ENCODE measurements at regions not wholly inside any gene's neighbourhood (a gene's known extent, or its start where the extent isn't known, plus 50 kb on each side); places are given as distances from the start of the nearest gene placed in this dataset.

DNA sequence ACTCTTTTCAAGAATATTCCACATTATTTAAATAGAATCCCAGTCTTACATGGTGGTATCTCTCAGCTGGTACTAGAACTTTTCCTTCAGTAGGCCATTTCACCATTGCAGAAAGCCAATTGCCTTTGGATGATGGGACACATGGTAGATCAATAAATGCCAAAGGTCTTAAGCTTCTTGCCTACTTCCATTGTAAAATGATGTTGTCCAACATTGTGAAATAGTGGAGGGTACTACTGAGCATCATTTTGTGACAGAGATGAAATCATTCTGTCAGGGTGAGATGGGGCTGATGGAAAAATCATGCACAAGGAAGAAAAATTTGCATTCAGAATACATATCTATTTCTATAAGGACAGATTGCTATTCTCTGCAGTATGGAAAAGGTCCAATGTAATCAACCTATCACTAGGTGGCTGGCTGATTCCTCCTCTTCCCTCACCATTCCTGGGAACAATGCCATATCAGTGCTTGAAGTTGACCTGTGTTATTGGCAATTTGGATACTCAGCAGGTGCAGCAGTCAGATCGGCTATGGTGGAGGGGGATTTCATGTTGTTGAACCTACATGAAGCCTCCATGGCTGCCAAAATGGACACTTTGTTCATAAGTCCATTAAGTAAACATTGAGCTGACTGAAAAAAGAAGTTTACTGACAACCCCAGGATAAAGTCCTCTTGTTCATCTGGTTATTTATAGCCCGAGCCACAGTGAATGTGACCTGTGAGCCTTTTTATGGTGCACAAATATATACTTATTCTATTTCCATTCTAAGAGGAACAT is 596.9 kb upstream of the ARPP21 start:
- no peak overlapping the region for H3K27ac ChIP-seq
- TF ChIP-seq, protein P1, sequence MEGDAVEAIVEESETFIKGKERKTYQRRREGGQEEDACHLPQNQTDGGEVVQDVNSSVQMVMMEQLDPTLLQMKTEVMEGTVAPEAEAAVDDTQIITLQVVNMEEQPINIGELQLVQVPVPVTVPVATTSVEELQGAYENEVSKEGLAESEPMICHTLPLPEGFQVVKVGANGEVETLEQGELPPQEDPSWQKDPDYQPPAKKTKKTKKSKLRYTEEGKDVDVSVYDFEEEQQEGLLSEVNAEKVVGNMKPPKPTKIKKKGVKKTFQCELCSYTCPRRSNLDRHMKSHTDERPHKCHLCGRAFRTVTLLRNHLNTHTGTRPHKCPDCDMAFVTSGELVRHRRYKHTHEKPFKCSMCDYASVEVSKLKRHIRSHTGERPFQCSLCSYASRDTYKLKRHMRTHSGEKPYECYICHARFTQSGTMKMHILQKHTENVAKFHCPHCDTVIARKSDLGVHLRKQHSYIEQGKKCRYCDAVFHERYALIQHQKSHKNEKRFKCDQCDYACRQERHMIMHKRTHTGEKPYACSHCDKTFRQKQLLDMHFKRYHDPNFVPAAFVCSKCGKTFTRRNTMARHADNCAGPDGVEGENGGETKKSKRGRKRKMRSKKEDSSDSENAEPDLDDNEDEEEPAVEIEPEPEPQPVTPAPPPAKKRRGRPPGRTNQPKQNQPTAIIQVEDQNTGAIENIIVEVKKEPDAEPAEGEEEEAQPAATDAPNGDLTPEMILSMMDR (IDR thresholded peaks at IDR 0.05): no peak
- H3K36me3 ChIP-seq: no peaks in the 10 kb centered on the region
- no peak for DNase-seq
- no peaks in the 10 kb centered on the region for H3K4me1 ChIP-seq
- no peaks in the 10 kb centered on the region for H3K9me3 ChIP-seq
- intact Hi-C loops (cut with DNase I; ENCODE audit: low total_unique reads): no loop called here
- no peak overlapping the region for H3K4me3 ChIP-seq
- H3K27me3 ChIP-seq: no peaks in the 10 kb centered on the region

DNA sequence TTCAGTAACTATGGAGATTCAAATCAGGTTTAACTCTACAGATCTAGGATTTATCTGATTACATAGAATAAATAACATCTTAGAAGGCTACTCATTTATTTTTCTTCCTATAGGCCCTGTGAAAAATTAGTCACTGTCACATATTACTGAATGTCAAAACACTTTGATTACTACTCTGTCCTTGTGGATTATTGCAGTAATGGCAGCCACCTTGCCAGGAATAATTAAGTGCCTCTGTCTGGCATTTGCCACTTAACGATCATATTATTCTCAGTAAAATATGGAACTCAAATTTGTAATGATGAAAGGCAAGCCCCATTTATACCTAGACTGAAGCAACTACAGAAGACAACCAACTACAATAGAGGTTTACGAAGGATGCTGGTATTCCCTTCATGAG is 596.3 kb upstream of the ARPP21 start:
- intact Hi-C loops (cut with DNase I; ENCODE audit: low total_unique reads): no loop called here
- no peak for DNase-seq
- Histone ChIP-seq H3K27me3 (no peaks in the 10 kb centered on the region), H3K9me3 (no peaks in the 10 kb centered on the region), H3K4me1 (no peaks in the 10 kb centered on the region), H3K36me3 (no peaks in the 10 kb centered on the region), H3K27ac (no peak overlapping the region), H3K4me3 (no peak overlapping the region)
- TF ChIP-seq, protein P1 (IDR thresholded peaks at IDR 0.05): no peak

DNA sequence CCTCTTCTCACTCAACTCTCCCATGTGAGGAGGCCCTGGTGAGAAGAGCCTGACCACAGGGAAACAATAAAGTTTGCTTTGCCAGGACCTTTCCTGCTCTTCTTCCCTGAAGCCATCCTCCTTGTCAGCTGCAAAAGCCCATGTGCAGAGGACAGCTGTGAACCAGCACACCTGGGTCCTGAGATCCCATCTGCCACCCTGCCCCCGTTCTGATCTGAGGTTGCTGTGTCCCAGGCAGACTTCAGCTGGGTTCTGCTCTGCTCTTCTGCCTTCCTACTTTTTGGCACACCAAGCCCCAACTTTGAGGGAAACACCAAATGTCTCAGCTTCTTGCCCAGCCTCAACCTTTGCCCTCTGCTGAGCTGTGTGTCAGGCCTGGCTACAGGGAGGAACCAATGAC is 595.1 kb upstream of the ARPP21 start:
- Histone ChIP-seq H3K27ac (no peak overlapping the region), H3K4me3 (no peak overlapping the region), H3K36me3 (no peaks in the 10 kb centered on the region), H3K9me3 (no peaks in the 10 kb centered on the region), H3K4me1 (no peaks in the 10 kb centered on the region), H3K27me3 (no peaks in the 10 kb centered on the region)
- intact Hi-C loops (cut with DNase I; ENCODE audit: low total_unique reads): no loop called here
- no peak for DNase-seq
- TF ChIP-seq, protein P1 (IDR thresholded peaks at IDR 0.05): no peak

DNA sequence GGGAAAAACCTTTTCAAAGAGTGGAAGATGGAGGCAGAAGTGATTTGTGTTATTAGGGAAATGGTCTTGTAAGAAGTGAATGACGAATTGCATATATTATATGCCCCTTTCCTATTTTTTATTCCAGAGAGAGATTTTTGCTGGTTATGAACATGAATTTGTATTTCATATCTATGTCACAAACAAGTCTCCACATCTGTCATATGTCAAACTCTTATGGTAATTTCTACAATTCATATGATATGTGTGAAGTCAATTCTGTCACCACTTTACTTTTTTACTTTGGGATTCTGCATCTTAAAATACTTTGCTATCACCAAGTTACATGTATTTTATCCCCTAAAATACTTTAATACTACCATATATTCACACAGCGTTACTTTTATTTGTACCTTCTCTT is 594.2 kb upstream of the ARPP21 start:
- TF ChIP-seq, protein P1 (IDR thresholded peaks at IDR 0.05): no peak
- intact Hi-C loops (cut with DNase I; ENCODE audit: low total_unique reads): no loop called here
- Histone ChIP-seq H3K27ac (no peak overlapping the region), H3K27me3 (no peaks in the 10 kb centered on the region), H3K9me3 (no peaks in the 10 kb centered on the region), H3K4me1 (no peaks in the 10 kb centered on the region), H3K36me3 (no peaks in the 10 kb centered on the region), H3K4me3 (no peak overlapping the region)
- DNase-seq: no peak

DNA sequence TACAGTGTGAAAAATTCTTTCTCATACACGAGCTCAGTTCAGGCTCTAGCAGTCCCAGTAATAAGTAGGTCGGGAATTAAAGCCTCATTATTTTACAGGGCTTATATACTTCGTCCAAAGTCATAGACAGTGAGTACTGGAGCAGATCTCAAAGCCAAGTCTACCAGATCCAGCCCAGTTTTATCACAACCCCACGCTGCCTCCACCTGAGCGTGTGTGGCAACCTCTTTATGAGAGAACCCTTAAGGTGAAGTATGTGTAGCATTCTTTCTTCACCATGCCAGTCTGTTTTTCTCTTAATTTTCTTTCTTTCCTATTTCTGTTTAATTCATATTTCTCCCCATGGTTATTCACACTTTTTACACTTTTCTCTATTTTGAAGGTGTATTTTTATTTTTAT is 574.6 kb upstream of the ARPP21 start:
- no peak overlapping the region for H3K4me3 ChIP-seq
- intact Hi-C loops (cut with DNase I; ENCODE audit: low total_unique reads): no loop called here
- H3K27me3 ChIP-seq: no peaks in the 10 kb centered on the region
- TF ChIP-seq, protein P1 (IDR thresholded peaks at IDR 0.05): no peak
- no peaks in the 10 kb centered on the region for H3K9me3 ChIP-seq
- no peaks in the 10 kb centered on the region for H3K36me3 ChIP-seq
- H3K4me1 ChIP-seq: no peaks in the 10 kb centered on the region
- DNase-seq: no peak
- no peak overlapping the region for H3K27ac ChIP-seq
